Fibroblast of lung (primary cell): ENCODE measurements at regions not wholly inside any gene's neighbourhood (a gene's known extent, or its start where the extent isn't known, plus 50 kb on each side); places are given as distances from the start of the nearest gene placed in this dataset.

ENCODE experiments used
- DNase-seq, 2 donors: peaks; one replicate each; pipeline versions ENCODE4 v3.0.0 to v3.0.0-alpha.2; 2010; ENCODE audit warnings: low read depth in 2 of 2
- H2AFZ ChIP-seq: 2 replicates; pipeline ENCODE4 v1.5.1; 2012; ENCODE audit warnings: low read length, control low read depth, inconsistent platforms
- H3K27ac ChIP-seq: 2 replicates; pipeline ENCODE4 v1.5.1; 2011; ENCODE audit warnings: low read length, control low read depth; ENCODE audit not compliant: insufficient read depth
- H3K27me3 ChIP-seq: 2 replicates; pipeline ENCODE4 v1.5.1; 2011; ENCODE audit warnings: mild to moderate bottlenecking, low read length; ENCODE audit not compliant: control insufficient read depth, insufficient read depth
- H3K36me3 ChIP-seq: 2 replicates; pipeline ENCODE4 v1.5.1; 2011; ENCODE audit warnings: low read length; ENCODE audit not compliant: control insufficient read depth, insufficient read depth
- H3K4me1 ChIP-seq: 2 replicates; pipeline ENCODE4 v1.5.1; 2011; ENCODE audit warnings: low read length; ENCODE audit not compliant: control insufficient read depth, insufficient read depth; ENCODE audit errors: extremely low read depth
- H3K4me2 ChIP-seq: 2 replicates; pipeline ENCODE4 v1.5.1; 2011; ENCODE audit warnings: low read length, control low read depth; ENCODE audit not compliant: insufficient read depth; ENCODE audit errors: extremely low read depth
- H3K4me3 ChIP-seq, 4 experiments: fragments of 200-600 bp in 1 of 4; sonication (generic) in 1 of 4; replicated peaks in 1 of 4; 2 replicates each; pipeline ENCODE4 v1.5.1; 2011 to 2016; ENCODE audit warnings: low read length in 4 of 4, low read depth in 3 of 4, mild to moderate bottlenecking in 3 of 4, control low read depth in 2 of 4, inconsistent platforms in 1 of 4, mixed read lengths in 1 of 4; ENCODE audit not compliant: insufficient read depth in 1 of 4; ENCODE audit errors: control extremely low read depth in 1 of 4
- H3K79me2 ChIP-seq: 2 replicates; pipeline ENCODE4 v1.5.1; 2012; ENCODE audit warnings: mild to moderate bottlenecking, low read length, inconsistent platforms; ENCODE audit not compliant: control insufficient read depth, insufficient read depth
- H3K9ac ChIP-seq: 2 replicates; pipeline ENCODE4 v1.5.1; 2011; ENCODE audit warnings: mild to moderate bottlenecking, low read length, control low read depth; ENCODE audit not compliant: insufficient read depth
- H3K9me3 ChIP-seq: 2 replicates; pipeline ENCODE4 v1.5.1; 2012; ENCODE audit warnings: low read depth, low read length; ENCODE audit not compliant: control insufficient read depth, insufficient read depth
- H4K20me1 ChIP-seq: 2 replicates; pipeline ENCODE4 v1.5.1; 2011; ENCODE audit warnings: low read length; ENCODE audit not compliant: control insufficient read depth, insufficient read depth; ENCODE audit errors: extremely low read depth
- EZH2 ChIP-seq: IDR thresholded peaks from 2 replicates; pipeline ENCODE4 v1.5.1; 2012; ENCODE audit warnings: low read length, control low read depth, mild to moderate bottlenecking; ENCODE audit errors: missing control alignments
- TF ChIP-seq, protein P1 (sequence below), 2 donors: IDR thresholded peaks in 1 of 2; conservative IDR thresholded peaks in 1 of 2; 1 replicate in 1 of 2; 2 replicates in 1 of 2; pipeline ENCODE4 v1.5.1; 2011 to 2012; ENCODE audit warnings: low read length in 2 of 2, control low read depth in 1 of 2, inconsistent platforms in 1 of 2, low read depth in 1 of 2, mild to moderate bottlenecking in 1 of 2

- no peaks in the 10 kb centered on the region for H3K79me2 ChIP-seq
- H3K4me3 ChIP-seq = no peak overlapping the region
- no peaks in the 10 kb centered on the region for H4K20me1 ChIP-seq
- H3K9ac ChIP-seq = no peak overlapping the region
- no peak for DNase-seq
- no peak for TF ChIP-seq EZH2
- TF ChIP-seq, protein P1, sequence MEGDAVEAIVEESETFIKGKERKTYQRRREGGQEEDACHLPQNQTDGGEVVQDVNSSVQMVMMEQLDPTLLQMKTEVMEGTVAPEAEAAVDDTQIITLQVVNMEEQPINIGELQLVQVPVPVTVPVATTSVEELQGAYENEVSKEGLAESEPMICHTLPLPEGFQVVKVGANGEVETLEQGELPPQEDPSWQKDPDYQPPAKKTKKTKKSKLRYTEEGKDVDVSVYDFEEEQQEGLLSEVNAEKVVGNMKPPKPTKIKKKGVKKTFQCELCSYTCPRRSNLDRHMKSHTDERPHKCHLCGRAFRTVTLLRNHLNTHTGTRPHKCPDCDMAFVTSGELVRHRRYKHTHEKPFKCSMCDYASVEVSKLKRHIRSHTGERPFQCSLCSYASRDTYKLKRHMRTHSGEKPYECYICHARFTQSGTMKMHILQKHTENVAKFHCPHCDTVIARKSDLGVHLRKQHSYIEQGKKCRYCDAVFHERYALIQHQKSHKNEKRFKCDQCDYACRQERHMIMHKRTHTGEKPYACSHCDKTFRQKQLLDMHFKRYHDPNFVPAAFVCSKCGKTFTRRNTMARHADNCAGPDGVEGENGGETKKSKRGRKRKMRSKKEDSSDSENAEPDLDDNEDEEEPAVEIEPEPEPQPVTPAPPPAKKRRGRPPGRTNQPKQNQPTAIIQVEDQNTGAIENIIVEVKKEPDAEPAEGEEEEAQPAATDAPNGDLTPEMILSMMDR (conservative IDR thresholded peaks at IDR 0.05 in 1 of 2, IDR thresholded peaks at IDR 0.05 in 1 of 2; ENCODE audit: low read depth in 1 of 2, low read length in 2 of 2) = no peak
- H2AFZ ChIP-seq = no peak overlapping the region
- H3K36me3 ChIP-seq = no peaks in the 10 kb centered on the region
- H3K9me3 ChIP-seq = no peaks in the 10 kb centered on the region
- no peaks in the 10 kb centered on the region for H3K4me1 ChIP-seq
- no peak overlapping the region for H3K27ac ChIP-seq
- no peaks in the 10 kb centered on the region for H3K27me3 ChIP-seq
- H3K4me2 ChIP-seq = no peak overlapping the region
Measured at GRCh38 chr7:70997261-70997660, 134.7 kb upstream of the GALNT17 start.

DNA sequence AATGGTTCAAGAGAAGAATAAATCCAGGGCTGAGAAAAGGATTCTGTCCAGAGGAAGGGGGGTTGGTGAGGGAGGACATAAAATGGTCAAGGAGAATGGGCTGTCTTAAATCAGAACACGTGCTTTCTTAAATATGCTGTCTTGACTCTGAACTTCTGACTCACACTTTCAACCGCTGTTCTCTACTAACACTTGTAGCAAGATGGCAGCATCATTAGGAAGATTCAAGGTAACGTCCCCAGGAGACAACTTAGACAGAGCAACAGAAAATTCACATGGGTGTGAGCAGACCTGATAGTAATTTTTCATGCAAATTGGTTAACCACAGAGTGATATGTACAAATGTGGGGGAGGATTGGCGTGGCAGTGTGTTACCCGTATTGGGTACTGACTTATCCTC is 126.8 kb upstream of the GALNT17 start:
- Histone ChIP-seq H3K27me3 (no peaks in the 10 kb centered on the region), H4K20me1 (no peaks in the 10 kb centered on the region), H3K9ac (no peak overlapping the region), H3K9me3 (no peaks in the 10 kb centered on the region), H3K4me1 (no peaks in the 10 kb centered on the region), H3K36me3 (no peaks in the 10 kb centered on the region), H3K79me2 (no peaks in the 10 kb centered on the region), H2AFZ (no peak overlapping the region), H3K4me2 (no peak overlapping the region), H3K27ac (no peak overlapping the region), H3K4me3 (no peak overlapping the region)
- DNase-seq = no peak
- no peak for TF ChIP-seq EZH2
- TF ChIP-seq, protein P1 (conservative IDR thresholded peaks at IDR 0.05 in 1 of 2, IDR thresholded peaks at IDR 0.05 in 1 of 2; ENCODE audit: low read depth in 1 of 2, low read length in 2 of 2) = no peak

DNA sequence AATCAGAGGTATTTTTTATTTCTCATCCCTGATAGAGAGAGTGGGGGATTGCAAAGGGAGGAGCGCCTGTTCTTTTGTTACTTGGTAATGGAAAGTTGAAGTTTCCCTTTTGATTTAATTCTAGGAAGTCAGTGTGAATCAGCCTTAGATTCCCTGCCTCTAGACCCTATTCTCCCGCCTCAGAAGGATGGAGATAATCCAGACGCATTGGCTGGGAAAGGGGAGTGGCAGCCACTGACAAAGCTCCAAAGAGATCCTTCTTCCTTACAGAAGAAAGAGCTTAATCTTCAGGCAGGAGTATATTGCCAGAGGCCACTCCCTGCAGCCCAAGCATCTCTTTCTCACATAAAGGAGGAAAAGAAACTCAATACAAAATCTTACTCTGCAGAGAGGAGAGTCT is 122.3 kb upstream of the GALNT17 start:
- Histone ChIP-seq H4K20me1 (no peaks in the 10 kb centered on the region), H2AFZ (no peak overlapping the region), H3K36me3 (no peaks in the 10 kb centered on the region), H3K4me3 (no peak overlapping the region), H3K27ac (no peak overlapping the region), H3K79me2 (no peaks in the 10 kb centered on the region), H3K4me2 (no peak overlapping the region), H3K27me3 (no peaks in the 10 kb centered on the region), H3K9me3 (no peaks in the 10 kb centered on the region), H3K9ac (no peak overlapping the region), H3K4me1 (no peaks in the 10 kb centered on the region)
- TF ChIP-seq, protein P1 (conservative IDR thresholded peaks at IDR 0.05 in 1 of 2, IDR thresholded peaks at IDR 0.05 in 1 of 2; ENCODE audit: low read depth in 1 of 2, low read length in 2 of 2) = no peak
- no peak for TF ChIP-seq EZH2
- no peak for DNase-seq
